GM18498 (cell line): ENCODE measurements at regions not wholly inside any gene's neighbourhood (a gene's known extent, or its start where the extent isn't known, plus 50 kb on each side); places are given as distances from the start of the nearest gene placed in this dataset.
A peak's percentile ranks its signal among the peaks of the same experiment; 100 is the strongest.

Experiments used
- ATAC-seq: cut with Tn5 transposase; IDR thresholded peaks from one replicate; pipeline ENCODE4 v1.9.1; 2021; ENCODE audit warnings: mild to moderate bottlenecking, moderate library complexity; ENCODE audit not compliant: unreplicated experiment

DNA sequence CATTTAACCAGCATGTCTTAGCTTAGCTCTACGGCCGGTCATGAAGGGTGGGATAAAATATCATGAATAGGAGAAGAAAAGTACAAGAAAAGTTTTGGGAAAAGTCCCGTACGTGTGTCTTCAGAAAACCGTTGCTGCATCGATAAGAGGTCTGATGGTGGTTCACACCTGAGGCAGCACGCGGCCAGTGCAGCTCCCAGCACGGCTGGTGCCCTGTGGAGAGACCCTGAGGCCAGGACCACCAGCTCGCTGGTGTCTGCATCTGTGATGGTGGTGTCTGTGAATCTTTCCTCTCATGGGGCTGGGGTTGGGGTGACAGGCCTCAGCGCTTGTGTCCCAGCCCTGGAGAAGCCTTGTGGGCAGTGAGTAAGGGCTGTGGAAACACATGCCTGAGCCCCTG is 148.9 kb upstream of the IRX4 start:
- ATAC-seq = no peak

GRCh38 chr5:2030131-2030530 is 147.4 kb upstream of the IRX4 start:
- no peak for ATAC-seq

- no peak for ATAC-seq
These were observed 146.5 kb upstream of the IRX4 start for GRCh38 chr5:2029206-2029605.

DNA sequence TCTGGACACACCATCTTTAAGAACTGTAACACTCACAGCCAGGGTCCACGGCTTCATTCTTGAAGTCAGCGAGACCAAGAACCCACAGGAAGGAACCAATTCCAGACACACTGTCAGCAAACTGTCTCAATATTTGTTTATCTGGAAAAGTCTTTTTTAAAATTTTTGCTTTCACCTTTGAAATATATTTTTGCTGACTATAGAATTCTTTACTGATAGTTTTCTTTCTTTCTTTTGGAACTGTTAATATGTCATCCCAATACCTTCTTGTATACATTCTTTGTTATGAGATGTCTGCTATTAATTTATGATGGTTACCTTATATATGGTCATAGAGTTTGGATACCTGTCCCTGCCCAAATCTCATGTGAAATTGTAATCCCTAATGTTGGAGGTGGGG is 145.1 kb upstream of the IRX4 start:
- no peak for ATAC-seq

- no peak for ATAC-seq
These were observed 142.4 kb upstream of the IRX4 start for GRCh38 chr5:2024986-2025721.

- no peak for ATAC-seq
These were observed 140.5 kb upstream of the IRX4 start for GRCh38 chr5:2023196-2023595.

DNA sequence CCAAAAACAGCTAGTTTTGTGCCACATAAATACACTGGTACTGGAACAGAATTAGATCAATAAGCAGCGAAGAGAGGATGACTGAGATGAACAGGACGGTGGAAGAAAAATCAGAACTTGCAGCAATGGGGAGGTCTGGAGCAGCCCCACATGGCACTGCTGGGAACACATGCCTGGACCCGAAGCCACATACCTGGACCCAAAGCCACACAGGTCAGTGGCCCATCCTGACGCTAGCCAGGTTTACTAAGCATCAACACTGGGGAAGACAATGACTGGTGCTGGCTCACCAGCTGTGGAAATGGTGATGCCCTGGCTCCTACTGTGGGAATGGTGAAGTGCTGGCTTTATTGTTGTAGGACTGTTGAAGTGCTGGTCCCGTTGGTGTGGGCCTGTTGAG is 139.7 kb upstream of the IRX4 start:
- no peak for ATAC-seq

GRCh38 chr5:2021484-2022176 is 138.9 kb upstream of the IRX4 start:
- no peak for ATAC-seq

DNA sequence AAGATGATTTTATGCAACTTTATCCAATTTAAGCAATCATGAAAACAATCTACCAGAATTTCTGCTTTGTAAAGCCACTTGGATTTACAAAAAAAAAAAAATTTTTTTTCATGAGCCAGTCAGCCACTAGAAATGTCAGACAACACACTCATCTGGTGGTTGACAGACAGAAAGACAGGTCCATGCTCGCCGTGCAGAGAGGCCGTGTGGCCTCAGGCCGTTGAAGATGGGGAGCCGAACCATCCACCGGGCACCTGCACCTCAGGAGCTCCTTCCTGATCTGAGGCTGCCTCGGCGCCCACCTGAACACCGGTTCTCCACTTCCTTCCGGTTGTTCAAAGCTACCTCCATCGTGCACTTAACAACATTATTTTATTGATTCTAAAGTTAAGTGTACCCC is 138.0 kb upstream of the IRX4 start:
- no peak for ATAC-seq

DNA sequence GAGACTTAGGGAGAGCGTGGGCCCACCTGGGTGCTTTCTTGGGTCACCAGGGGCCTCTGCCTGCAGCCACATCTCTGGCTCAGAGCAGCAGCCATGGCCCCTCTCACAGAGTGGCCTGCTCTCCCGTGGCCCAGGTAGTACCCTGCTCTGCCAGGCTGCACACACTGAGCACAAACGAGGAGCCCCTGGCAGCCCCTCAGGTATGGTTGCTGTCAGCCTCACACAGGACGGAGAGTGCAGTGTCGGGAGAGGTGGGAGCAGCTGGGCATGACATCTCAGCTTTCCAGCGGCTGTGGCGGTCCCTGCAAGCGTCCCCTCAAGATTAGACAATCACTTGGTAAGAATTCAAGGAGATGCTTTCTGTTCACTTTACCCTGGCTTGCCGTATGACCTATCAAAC is 137.0 kb upstream of the IRX4 start:
- no peak for ATAC-seq

DNA sequence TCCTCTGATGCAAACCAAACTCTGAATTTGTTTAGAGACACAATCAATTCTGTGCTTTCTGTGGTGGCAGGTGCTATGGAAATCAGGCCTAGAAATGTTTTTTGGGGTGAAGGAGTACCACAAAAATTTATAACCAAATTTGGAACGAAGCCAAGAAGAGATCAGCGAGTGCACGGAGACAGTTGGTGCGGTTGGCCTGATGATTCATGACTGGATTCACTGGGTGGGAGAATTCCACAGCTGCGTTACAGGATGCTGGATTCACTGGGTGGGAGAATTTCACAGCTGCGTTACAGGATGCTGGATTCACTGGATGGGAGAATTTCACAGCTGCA is 135.6 kb upstream of the IRX4 start:
- no peak for ATAC-seq

GRCh38 chr5:2017540-2018389 is 135.0 kb upstream of the IRX4 start:
- ATAC-seq = peak; percentile 50

DNA sequence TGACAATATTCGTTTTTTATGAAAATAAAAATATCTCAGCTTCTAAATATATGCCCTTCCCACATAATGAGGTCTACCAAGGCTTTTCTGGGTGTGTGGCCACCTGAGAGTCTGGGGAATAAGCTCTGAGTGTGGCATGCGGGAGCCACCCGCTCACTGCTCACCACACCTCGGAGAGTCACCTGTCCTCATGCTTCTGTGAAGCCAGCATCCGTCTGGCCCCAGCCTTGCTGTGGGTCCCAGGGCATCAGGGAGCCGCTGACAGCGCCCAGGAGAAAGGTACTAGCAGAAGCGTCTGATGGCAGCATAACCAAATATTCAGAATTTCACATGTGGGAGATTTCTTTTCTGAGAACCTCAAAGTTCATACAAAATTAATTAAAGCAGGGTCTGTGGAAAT is 133.2 kb upstream of the IRX4 start:
- no peak for ATAC-seq

DNA sequence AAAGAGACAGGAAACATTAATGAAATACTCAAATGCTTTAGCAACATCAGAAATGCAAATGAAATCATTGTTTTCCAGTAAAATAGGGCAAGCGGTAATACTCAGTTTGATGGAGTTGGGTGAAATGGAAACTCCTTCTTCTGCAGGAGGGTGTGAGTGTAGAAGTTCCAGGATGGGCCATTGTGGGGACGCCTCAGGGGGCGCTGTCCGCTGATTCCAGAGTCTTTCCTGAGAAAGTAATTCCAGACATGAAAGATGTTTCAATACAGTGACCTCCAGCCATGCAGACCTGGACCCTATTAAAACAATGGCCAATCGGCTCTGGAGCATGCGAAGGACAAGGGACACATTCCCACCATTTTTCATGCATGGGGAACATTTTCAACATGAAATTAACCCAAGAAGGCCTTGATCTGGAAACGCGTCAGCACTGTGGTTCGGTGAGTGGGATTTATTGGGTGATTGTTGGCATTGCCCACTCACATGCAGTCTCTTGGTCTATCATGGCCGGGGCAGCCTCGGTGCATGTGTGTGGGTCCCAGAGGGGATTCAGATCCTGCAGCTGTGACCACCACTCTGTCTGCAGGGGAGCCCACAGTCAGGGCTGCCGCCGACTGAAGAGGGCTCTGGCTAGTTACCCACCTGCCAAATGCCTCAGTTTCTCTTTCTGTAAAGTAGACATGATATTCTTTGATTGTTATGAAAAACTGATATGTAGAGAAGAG is 132.6 kb upstream of the IRX4 start:
- no peak for ATAC-seq

- no peak for ATAC-seq
These were observed 131.4 kb upstream of the IRX4 start for GRCh38 chr5:2014058-2014610.

DNA sequence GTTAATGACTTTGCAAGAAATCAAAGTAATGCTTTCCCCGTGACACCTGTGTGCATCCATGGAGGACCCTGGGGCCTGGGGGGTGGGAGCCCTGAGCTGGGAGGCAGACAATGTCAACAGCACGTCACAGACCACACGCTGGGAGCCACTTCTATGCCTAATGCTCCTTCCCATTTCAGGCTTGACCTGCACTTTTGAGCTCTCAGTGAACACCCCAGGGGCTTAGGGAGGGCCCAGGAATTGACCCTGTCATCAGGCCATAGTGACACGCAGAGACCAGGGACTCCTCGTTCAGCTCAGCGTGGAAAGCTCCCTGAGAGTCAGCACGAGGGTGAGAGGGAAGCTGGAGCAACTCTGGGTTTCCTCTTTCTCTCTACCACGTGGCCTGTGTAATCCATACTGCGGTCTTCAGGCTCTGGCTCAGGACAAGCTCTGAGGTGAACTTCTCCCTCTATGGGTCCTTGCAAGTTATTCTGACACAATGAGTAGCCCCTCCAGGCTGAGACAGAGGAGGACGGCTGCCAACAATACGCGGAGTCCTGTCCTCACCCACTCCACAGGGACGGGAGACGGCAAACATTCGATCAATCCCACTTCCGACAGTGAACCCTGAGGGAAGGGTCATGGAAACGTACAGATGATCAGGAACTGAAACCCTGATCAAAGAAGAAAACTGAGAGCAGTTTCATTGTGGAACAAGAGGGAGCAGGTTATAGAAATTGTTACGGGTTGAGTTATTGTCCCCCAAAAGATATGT is 130.8 kb upstream of the IRX4 start:
- ATAC-seq = no peak

- no peak for ATAC-seq
These were observed 130.2 kb upstream of the IRX4 start for GRCh38 chr5:2012885-2013284.

DNA sequence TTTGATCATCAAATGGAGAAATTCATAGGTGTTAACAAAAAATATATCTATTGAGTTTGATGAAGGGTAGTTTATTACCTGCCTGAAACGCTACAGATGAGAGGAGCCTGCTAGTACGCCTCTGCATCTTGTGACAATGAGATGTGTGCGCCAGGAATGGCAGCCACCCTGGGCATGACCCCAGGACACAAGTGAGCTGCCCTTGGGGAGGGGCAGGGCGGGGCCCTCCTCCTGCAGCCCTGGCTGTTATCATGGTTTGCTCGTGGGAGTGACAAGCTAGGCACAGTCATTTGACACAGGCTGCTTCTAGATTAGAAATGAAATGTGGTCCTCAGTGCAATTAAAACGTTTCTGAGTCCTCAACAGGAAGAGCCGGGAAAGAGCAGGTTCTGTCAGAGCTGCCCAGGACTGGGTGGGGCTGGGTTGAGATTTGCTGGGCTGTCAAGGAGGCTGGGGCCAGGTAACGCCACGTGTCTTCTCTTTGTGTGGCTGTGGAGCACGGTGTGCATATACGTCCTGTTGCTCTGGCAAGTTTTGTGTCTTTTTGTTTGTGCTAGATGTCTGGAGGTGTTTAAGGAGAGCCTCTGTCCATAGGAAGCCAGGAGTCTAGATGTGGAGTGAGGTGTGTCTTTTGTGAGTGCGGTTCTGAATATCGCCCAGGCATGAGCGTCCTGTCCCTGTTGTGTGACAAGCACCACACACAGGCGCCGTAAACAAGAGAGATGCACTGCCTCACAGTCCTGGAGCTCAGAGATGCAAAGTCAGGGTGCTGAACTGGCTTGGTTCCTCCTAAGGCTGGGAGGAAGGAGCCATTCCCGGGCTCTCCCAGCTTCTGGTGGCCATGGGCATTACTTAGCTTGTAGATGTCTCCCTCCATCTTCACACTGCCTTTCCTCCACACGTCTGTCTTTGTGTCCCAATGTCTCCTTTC is 129.0 kb upstream of the IRX4 start:
- ATAC-seq = no peak

DNA sequence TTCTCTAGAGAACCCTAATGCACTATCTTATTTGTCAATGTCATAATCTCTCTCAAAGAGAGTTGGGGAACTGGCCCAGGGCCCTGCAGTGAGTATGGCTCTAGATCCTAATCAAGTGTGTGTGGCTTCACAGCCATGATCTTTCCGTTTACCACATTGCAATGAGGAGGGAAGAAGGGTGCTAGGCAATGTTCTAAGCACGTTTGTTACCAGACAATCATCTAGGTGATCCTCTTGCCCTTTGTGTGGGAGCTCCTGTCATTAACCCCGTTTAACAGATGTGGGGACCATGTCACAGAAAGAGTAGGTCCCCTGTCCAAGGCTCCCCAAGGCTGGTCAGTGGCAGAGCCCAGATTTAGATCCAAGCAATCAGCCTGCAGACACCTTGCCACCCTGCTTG is 128.2 kb upstream of the IRX4 start:
- ATAC-seq = no peak
